Esophagus squamous epithelium (tissue), 5 donors: ENCODE measurements at regions not wholly inside any gene's neighbourhood (a gene's known extent, or its start where the extent isn't known, plus 50 kb on each side); places are given as distances from the start of the nearest gene placed in this dataset.

Source experiments
- DNase-seq: peaks from one replicate; lab custom pipeline; 2025; lab: John Stamatoyannopoulos, UW
- H3K27ac ChIP-seq, 4 donors: fragments of 200-600 bp; sonication (generic); one replicate each; pipeline ENCODE4 v1.5.1; 2016 to 2019; ENCODE audit warnings: mild to moderate bottlenecking in 1 of 4
- H3K27me3 ChIP-seq, 4 donors: fragments of 200-600 bp; sonication (generic); 1 replicate in 3 of 4; 2 replicates in 1 of 4; pipeline versions ENCODE4 v1.5.1 to v1.6.0; 2017 to 2021; ENCODE audit warnings: antibody characterized with exemption in 1 of 4
- H3K36me3 ChIP-seq, 3 donors: fragments of 200-600 bp; sonication (generic); one replicate each; pipeline ENCODE4 v1.5.1; 2016 to 2019
- H3K4me1 ChIP-seq, 3 donors: fragments of 200-600 bp; sonication (generic); one replicate each; pipeline ENCODE4 v1.5.1; 2017 to 2019
- H3K4me3 ChIP-seq, 4 donors: fragments of 200-600 bp; sonication (generic); 1 replicate in 3 of 4; 2 replicates in 1 of 4; pipeline ENCODE4 v1.5.1; 2016 to 2019; ENCODE audit warnings: mild to moderate bottlenecking in 2 of 4, moderate library complexity in 1 of 4
- H3K9me3 ChIP-seq, 3 donors: fragments of 200-600 bp; sonication (generic); one replicate each; pipeline ENCODE4 v1.5.1; 2016 to 2019
- CTCF ChIP-seq, 6 experiments: fragments of 450-650 bp in 4 of 6; fragments of 200-600 bp in 2 of 6; sonication (generic) in 2 of 6; IDR thresholded peaks; one replicate each; pipeline ENCODE4 v1.5.1; 2016 to 2019; ENCODE audit warnings: antibody characterized with exemption in 6 of 6, mild to moderate bottlenecking in 4 of 6, moderate library complexity in 4 of 6
- POLR2A ChIP-seq, 4 donors: fragments of 450-650 bp; IDR thresholded peaks; one replicate each; pipeline ENCODE4 v1.6.1; 2017; ENCODE audit warnings: antibody characterized with exemption in 4 of 4, mild to moderate bottlenecking in 4 of 4, moderate library complexity in 3 of 4
- WGBS, 2 donors: methylation state at CpG; one replicate each; pipeline ENCODE4 v1.1.5; 2018; 5-methylcytosine and 5-hydroxymethylcytosine counted together
- intact Hi-C: fragments of 100-400 bp; cut with DNase I; formaldehyde crosslinking; loops from one replicate; pipeline ENCODE4 v1.15.0; 2022
- donor health status: DM: yes; HTN: yes; CAD: no.

- TF ChIP-seq CTCF (IDR thresholded peaks at IDR 0.05) (no peak), POLR2A (IDR thresholded peaks at IDR 0.05) (no peak)
- DNase-seq = no peak
- Histone ChIP-seq H3K4me1 (peaks cover 0 to 12% (median 7%) of the 10 kb centered on the region in 3 donors), H3K4me3 (no peak overlapping the region), H3K27me3 (no peaks in the 10 kb centered on the region), H3K27ac (peak overlapping the region in 2 of 4 donors; percentile 52), H3K9me3 (no peaks in the 10 kb centered on the region), H3K36me3 (no peaks in the 10 kb centered on the region)
- intact Hi-C loops = no loop called here
- WGBS, 2 donors = 65 to 83% methylated on average over 4 of the region's 4 CpGs
These were observed 1885.1 kb downstream of the OLFM4 start for GRCh38 chr13:54913668-54914067.

DNA sequence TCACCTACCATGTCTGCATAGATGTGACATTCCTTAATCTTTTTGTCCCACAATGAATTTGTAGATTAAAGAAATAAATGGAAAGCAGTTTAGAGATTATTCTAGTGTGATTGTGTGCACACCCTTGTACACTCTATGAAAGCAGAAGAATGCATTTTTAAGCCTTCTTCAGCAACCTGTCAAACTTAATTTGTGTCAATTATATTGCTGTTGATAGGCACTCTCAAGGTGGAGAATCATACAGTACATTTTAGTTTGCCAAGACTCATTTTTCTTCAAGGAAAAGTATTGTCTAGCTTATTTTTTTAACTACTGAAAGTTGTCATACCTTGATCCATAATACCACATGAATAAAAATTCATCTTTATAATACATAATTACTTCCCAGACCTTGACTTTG, 1898.9 kb downstream of the OLFM4 start:
- DNase-seq = no peak
- Histone ChIP-seq H3K27me3 (no peaks in the 10 kb centered on the region), H3K9me3 (peaks cover 0 to 6% (median 0%) of the 10 kb centered on the region in 3 donors), H3K27ac (no peak overlapping the region), H3K4me1 (no peaks in the 10 kb centered on the region), H3K4me3 (no peak overlapping the region), H3K36me3 (no peaks in the 10 kb centered on the region)
- intact Hi-C loops = no loop called here
- no peak for TF ChIP-seq POLR2A (IDR thresholded peaks at IDR 0.05)
- TF ChIP-seq CTCF (IDR thresholded peaks at IDR 0.05) = no peak

DNA sequence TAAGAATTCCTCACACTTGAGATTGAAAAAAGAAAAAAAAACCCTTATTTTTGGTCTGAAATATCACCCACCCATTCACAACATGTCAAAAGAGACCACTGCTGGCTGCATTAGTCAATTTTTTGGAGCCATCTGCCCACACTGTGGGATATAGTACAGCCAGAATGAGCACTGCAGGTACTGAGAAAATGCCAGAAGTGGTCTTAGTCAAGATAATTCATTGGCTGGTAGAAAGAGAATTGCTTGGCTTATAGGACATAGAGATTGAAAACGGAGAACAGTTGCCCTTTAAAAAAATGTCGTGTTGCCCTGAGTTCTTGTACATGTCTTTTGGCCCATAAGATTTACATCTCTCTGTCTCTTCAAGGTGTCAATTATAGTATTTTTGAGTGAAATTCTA, 1899.5 kb downstream of the OLFM4 start:
- no peaks in the 10 kb centered on the region for H3K4me1 ChIP-seq
- no peak for DNase-seq
- no peak for TF ChIP-seq POLR2A (IDR thresholded peaks at IDR 0.05)
- no peak for TF ChIP-seq CTCF (IDR thresholded peaks at IDR 0.05)
- intact Hi-C loops = no loop called here
- H3K36me3 ChIP-seq = no peaks in the 10 kb centered on the region
- no peak overlapping the region for H3K4me3 ChIP-seq
- H3K27ac ChIP-seq = no peak overlapping the region
- H3K9me3 ChIP-seq = peaks cover 0 to 6% (median 0%) of the 10 kb centered on the region in 3 donors
- no peaks in the 10 kb centered on the region for H3K27me3 ChIP-seq
- whole genome bisulfite sequencing, 2 donors = 79% methylated on average over 2 of the region's 2 CpGs

GRCh38 chr13:54934121-54934520, 1905.5 kb downstream of the OLFM4 start:
- Histone ChIP-seq H3K27ac (no peak overlapping the region), H3K4me1 (peaks cover 0 to 11% (median 0%) of the 10 kb centered on the region in 3 donors), H3K36me3 (no peaks in the 10 kb centered on the region), H3K9me3 (peaks cover 0 to 4% (median 0%) of the 10 kb centered on the region in 3 donors), H3K27me3 (no peaks in the 10 kb centered on the region), H3K4me3 (no peak overlapping the region)
- 15 to 21% methylated on average over 3 of the region's 3 CpGs for WGBS, 2 donors
- intact Hi-C loops = no loop called here
- no peak for TF ChIP-seq CTCF (IDR thresholded peaks at IDR 0.05)
- TF ChIP-seq POLR2A (IDR thresholded peaks at IDR 0.05) = no peak
- no peak for DNase-seq

DNA sequence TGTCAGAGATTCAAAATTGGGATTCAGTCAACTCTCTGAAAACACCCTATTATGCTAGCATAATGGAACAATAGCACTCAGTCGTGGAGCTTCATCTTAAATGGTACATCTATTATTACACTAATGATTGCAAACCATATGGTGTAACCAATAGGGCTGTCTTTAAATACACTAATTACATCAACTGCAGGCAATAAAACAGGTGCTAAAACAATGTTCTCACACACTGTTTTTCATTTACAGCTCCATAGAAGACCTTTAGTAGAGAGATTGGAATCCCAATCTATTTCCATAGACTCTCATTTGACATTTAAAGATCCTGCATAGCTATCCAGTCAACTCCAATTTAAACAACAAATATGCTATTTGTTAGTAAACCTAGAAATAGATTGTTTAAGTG, 1917.4 kb downstream of the OLFM4 start:
- no peak for TF ChIP-seq CTCF (IDR thresholded peaks at IDR 0.05)
- TF ChIP-seq POLR2A (IDR thresholded peaks at IDR 0.05) = no peak
- Histone ChIP-seq H3K36me3 (no peaks in the 10 kb centered on the region), H3K27me3 (no peaks in the 10 kb centered on the region), H3K9me3 (no peaks in the 10 kb centered on the region), H3K4me1 (no peaks in the 10 kb centered on the region), H3K4me3 (no peak overlapping the region), H3K27ac (no peak overlapping the region)
- intact Hi-C loops = no loop called here
- DNase-seq = no peak
- 22 to 41% methylated on average over 1 of the region's 1 CpG for WGBS, 2 donors
